DMS53 treated with DMSO at 0.1 percent for 48 hours (cell line): ENCODE measurements at regions not wholly inside any gene's neighbourhood (a gene's known extent, or its start where the extent isn't known, plus 50 kb on each side); places are given as distances from the start of the nearest gene placed in this dataset.
"Not testable (repeated sequence)": the region's sequence is repeated elsewhere in the genome, so short reads cannot be mapped to it uniquely, and the experiment has no call there.

Source experiments
- DNase-seq: peaks from one replicate; lab custom pipeline; 2025; ENCODE audit not compliant: unreplicated experiment; lab: John Stamatoyannopoulos, UW

- DNase-seq = no peak
Measured at GRCh38 chr4:12403175-12403574, 974.5 kb upstream of the HS3ST1 start.

GRCh38 chr4:12399781-12400180 lies 971.1 kb upstream of the HS3ST1 start:
- DNase-seq = no peak

- DNase-seq = peak; percentile 24
Measured at GRCh38 chr4:12393631-12394262, 965.1 kb upstream of the HS3ST1 start.

- no peak for DNase-seq
Measured at GRCh38 chr4:12389604-12390003, 960.9 kb upstream of the HS3ST1 start.

- DNase-seq = no peak
Measured at GRCh38 chr4:12382567-12382966, 953.9 kb upstream of the HS3ST1 start.

GRCh38 chr4:12379191-12379590 lies 950.5 kb upstream of the HS3ST1 start:
- DNase-seq = no peak

- no peak for DNase-seq
Measured at GRCh38 chr4:12375805-12376204, 947.1 kb upstream of the HS3ST1 start.

- DNase-seq = not testable (repeated sequence)
Measured at GRCh38 chr4:12365869-12366268, 937.2 kb upstream of the HS3ST1 start.

- DNase-seq = no peak
Measured at GRCh38 chr4:12360391-12360790, 931.7 kb upstream of the HS3ST1 start.

GRCh38 chr4:12359420-12359819 lies 930.7 kb upstream of the HS3ST1 start:
- DNase-seq = no peak

GRCh38 chr4:12333083-12333482 lies 904.4 kb upstream of the HS3ST1 start:
- DNase-seq = not testable (repeated sequence)

GRCh38 chr4:12324965-12325364 lies 896.3 kb upstream of the HS3ST1 start:
- no peak for DNase-seq

GRCh38 chr4:12319765-12320164 lies 891.1 kb upstream of the HS3ST1 start:
- DNase-seq = no peak

GRCh38 chr4:12304905-12305304 lies 876.2 kb upstream of the HS3ST1 start:
- no peak for DNase-seq

GRCh38 chr4:12296366-12296765 lies 867.7 kb upstream of the HS3ST1 start:
- DNase-seq = no peak

GRCh38 chr4:12293906-12294525 lies 865.3 kb upstream of the HS3ST1 start:
- DNase-seq = no peak

GRCh38 chr4:12286351-12286750 lies 857.7 kb upstream of the HS3ST1 start:
- no peak for DNase-seq

GRCh38 chr4:12270546-12270945 lies 841.9 kb upstream of the HS3ST1 start:
- no peak for DNase-seq

GRCh38 chr4:12265554-12265953 lies 836.9 kb upstream of the HS3ST1 start:
- DNase-seq = no peak

- no peak for DNase-seq
Measured at GRCh38 chr4:12260453-12260852, 831.8 kb upstream of the HS3ST1 start.

- DNase-seq = no peak
Measured at GRCh38 chr4:12244973-12245372, 816.3 kb upstream of the HS3ST1 start.

GRCh38 chr4:12242354-12242753 lies 813.7 kb upstream of the HS3ST1 start:
- no peak for DNase-seq
